Loucy (cell line): ENCODE measurements at regions not wholly inside any gene's neighbourhood (a gene's known extent, or its start where the extent isn't known, plus 50 kb on each side); places are given as distances from the start of the nearest gene placed in this dataset.
"Not testable (repeated sequence)": the region's sequence is repeated elsewhere in the genome, so short reads cannot be mapped to it uniquely, and the experiment has no call there.

Source experiments
- EZH2phosphoT487 ChIP-seq: fragments of 200-600 bp; IDR thresholded peaks from 2 replicates; pipeline ENCODE4 v1.6.1; 2018; ENCODE audit warnings: antibody characterized with exemption, mild to moderate bottlenecking, moderate library complexity, borderline replicate concordance
- TF ChIP-seq, protein P1 (sequence below): fragments of 200-600 bp; sonication (generic); conservative IDR thresholded peaks from 2 replicates; pipeline ENCODE4 v1.5.1; 2014; ENCODE audit warnings: mild to moderate bottlenecking, antibody characterized with exemption, low read length

DNA sequence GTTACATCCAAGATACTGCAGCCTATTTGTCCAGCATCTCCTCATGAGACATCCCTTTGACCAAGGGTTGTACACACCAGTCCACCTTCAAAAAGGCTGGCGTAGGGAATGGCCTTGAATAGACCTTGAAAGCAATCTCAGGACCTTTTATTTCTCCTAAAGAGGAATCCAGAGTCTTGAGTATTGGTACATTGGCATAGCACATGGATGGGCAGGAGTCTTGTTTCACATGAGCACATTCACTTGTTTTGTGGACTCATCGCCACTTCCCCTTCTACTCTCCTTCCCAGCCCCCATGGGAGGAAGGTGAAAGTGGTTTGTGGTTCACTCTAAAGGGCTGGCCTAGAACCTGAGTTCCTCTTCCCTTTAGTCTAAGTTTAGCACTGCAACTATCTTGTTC, 229.8 kb upstream of the TEKT4 start:
- TF ChIP-seq, protein P1, sequence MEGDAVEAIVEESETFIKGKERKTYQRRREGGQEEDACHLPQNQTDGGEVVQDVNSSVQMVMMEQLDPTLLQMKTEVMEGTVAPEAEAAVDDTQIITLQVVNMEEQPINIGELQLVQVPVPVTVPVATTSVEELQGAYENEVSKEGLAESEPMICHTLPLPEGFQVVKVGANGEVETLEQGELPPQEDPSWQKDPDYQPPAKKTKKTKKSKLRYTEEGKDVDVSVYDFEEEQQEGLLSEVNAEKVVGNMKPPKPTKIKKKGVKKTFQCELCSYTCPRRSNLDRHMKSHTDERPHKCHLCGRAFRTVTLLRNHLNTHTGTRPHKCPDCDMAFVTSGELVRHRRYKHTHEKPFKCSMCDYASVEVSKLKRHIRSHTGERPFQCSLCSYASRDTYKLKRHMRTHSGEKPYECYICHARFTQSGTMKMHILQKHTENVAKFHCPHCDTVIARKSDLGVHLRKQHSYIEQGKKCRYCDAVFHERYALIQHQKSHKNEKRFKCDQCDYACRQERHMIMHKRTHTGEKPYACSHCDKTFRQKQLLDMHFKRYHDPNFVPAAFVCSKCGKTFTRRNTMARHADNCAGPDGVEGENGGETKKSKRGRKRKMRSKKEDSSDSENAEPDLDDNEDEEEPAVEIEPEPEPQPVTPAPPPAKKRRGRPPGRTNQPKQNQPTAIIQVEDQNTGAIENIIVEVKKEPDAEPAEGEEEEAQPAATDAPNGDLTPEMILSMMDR: not testable (repeated sequence)
- not testable (repeated sequence) for TF ChIP-seq EZH2phosphoT487
